Tibial nerve (tissue), 4 donors: ENCODE measurements at regions not wholly inside any gene's neighbourhood (a gene's known extent, or its start where the extent isn't known, plus 50 kb on each side); places are given as distances from the start of the nearest gene placed in this dataset.

Experiments used
- DNase-seq, 2 donors: peaks; one replicate each; pipeline ENCODE4 v3.0.0-alpha.2; 2019; ENCODE audit warnings: low spot score in 2 of 2
- H3K27ac ChIP-seq, 4 donors: fragments of 200-600 bp; sonication (generic) in 3 of 4; one replicate each; pipeline ENCODE4 v1.5.1; 2017 to 2019; ENCODE audit warnings: mild to moderate bottlenecking in 1 of 4
- H3K27me3 ChIP-seq, 2 donors: fragments of 200-600 bp; sonication (generic) in 1 of 2; one replicate each; pipeline versions ENCODE4 v1.5.1 to v1.6.0; 2017 to 2019
- H3K36me3 ChIP-seq, 3 donors: fragments of 200-600 bp; sonication (generic); one replicate each; pipeline ENCODE4 v1.5.1; 2018 to 2019
- H3K4me1 ChIP-seq, 4 donors: fragments of 200-600 bp; sonication (generic) in 3 of 4; one replicate each; pipeline ENCODE4 v1.5.1; 2017 to 2019
- H3K4me3 ChIP-seq, 4 donors: fragments of 200-600 bp; sonication (generic) in 3 of 4; one replicate each; pipeline ENCODE4 v1.5.1; 2017 to 2019; ENCODE audit warnings: mild to moderate bottlenecking in 1 of 4, moderate library complexity in 1 of 4
- H3K9me3 ChIP-seq, 4 donors: fragments of 200-600 bp; sonication (generic) in 3 of 4; one replicate each; pipeline ENCODE4 v1.5.1; 2017 to 2019
- CTCF ChIP-seq, 5 experiments: fragments of 200-600 bp in 3 of 5; fragments of 450-650 bp in 2 of 5; sonication (generic) in 3 of 5; IDR thresholded peaks; one replicate each; pipeline ENCODE4 v1.5.1; 2016 to 2019; ENCODE audit warnings: antibody characterized with exemption in 5 of 5, mild to moderate bottlenecking in 3 of 5, moderate library complexity in 2 of 5
- EP300 ChIP-seq, 2 donors: sonication (generic); formaldehyde crosslinking; IDR thresholded peaks; one replicate each; pipeline ENCODE4 v1.6.1; 2017; ENCODE audit warnings: antibody characterized with exemption in 2 of 2, mild to moderate bottlenecking in 1 of 2
- POLR2A ChIP-seq, 2 donors: fragments of 450-650 bp; IDR thresholded peaks; one replicate each; pipeline ENCODE4 v1.6.1; 2017; ENCODE audit warnings: antibody characterized with exemption in 2 of 2, mild to moderate bottlenecking in 2 of 2, moderate library complexity in 2 of 2
- WGBS, 2 donors: methylation state at CpG; one replicate each; pipeline ENCODE4 v1.1.5; 2018; 5-methylcytosine and 5-hydroxymethylcytosine counted together

- no peak for DNase-seq
- Histone ChIP-seq H3K27ac (no peak overlapping the region), H3K36me3 (no peaks in the 10 kb centered on the region), H3K4me1 (no peaks in the 10 kb centered on the region), H3K9me3 (no peaks in the 10 kb centered on the region), H3K27me3 (no peaks in the 10 kb centered on the region), H3K4me3 (no peak overlapping the region)
- WGBS, 2 donors = 67 to 97% methylated on average over 1 of the region's 1 CpG
- TF ChIP-seq POLR2A (IDR thresholded peaks at IDR 0.05) = no peak
- no peak for TF ChIP-seq EP300 (IDR thresholded peaks at IDR 0.05)
- TF ChIP-seq CTCF (IDR thresholded peaks at IDR 0.05) = no peak
Measured at GRCh38 chr1:58331156-58331555, 215.4 kb downstream of the OMA1 start.

- H3K36me3 ChIP-seq = peaks cover 0 to 10% (median 0%) of the 10 kb centered on the region in 3 donors
- no peak for DNase-seq
- H3K4me1 ChIP-seq = no peaks in the 10 kb centered on the region
- peaks cover 0 to 14% (median 0%) of the 10 kb centered on the region in 4 donors for H3K9me3 ChIP-seq
- TF ChIP-seq CTCF (IDR thresholded peaks at IDR 0.05) = no peak
- TF ChIP-seq EP300 (IDR thresholded peaks at IDR 0.05) = no peak
- TF ChIP-seq POLR2A (IDR thresholded peaks at IDR 0.05) = no peak
- H3K4me3 ChIP-seq = no peak overlapping the region
- H3K27ac ChIP-seq = no peak overlapping the region
- 57 to 68% methylated on average over 6 of the region's 6 CpGs for WGBS, 2 donors
- H3K27me3 ChIP-seq = no peaks in the 10 kb centered on the region
Measured at GRCh38 chr1:58325866-58326265, 220.7 kb downstream of the OMA1 start.

GRCh38 chr1:58324558-58324957 lies 222.0 kb downstream of the OMA1 start:
- Histone ChIP-seq H3K36me3 (peaks cover 0 to 13% (median 0%) of the 10 kb centered on the region in 3 donors), H3K4me3 (no peak overlapping the region), H3K9me3 (peaks cover 0 to 16% (median 0%) of the 10 kb centered on the region in 4 donors), H3K27ac (no peak overlapping the region), H3K27me3 (no peaks in the 10 kb centered on the region), H3K4me1 (no peaks in the 10 kb centered on the region)
- TF ChIP-seq EP300 (IDR thresholded peaks at IDR 0.05) (no peak), POLR2A (IDR thresholded peaks at IDR 0.05) (no peak), CTCF (IDR thresholded peaks at IDR 0.05) (no peak)
- WGBS, 2 donors = 78 to 80% methylated on average over 2 of the region's 2 CpGs
- DNase-seq = no peak

GRCh38 chr1:58318157-58319005 lies 228.1 kb downstream of the OMA1 start:
- TF ChIP-seq CTCF (IDR thresholded peaks at IDR 0.05) (no peak), POLR2A (IDR thresholded peaks at IDR 0.05) (no peak), EP300 (IDR thresholded peaks at IDR 0.05) (no peak)
- 62% methylated on average over 6 of the region's 6 CpGs for WGBS, 2 donors
- peaks cover 0 to 16% (median 0%) of the 10 kb centered on the region in 4 donors for H3K9me3 ChIP-seq
- no peaks in the 10 kb centered on the region for H3K27me3 ChIP-seq
- no peaks in the 10 kb centered on the region for H3K4me1 ChIP-seq
- no peak overlapping the region for H3K27ac ChIP-seq
- no peak overlapping the region for H3K4me3 ChIP-seq
- no peak for DNase-seq
- peaks cover 0 to 13% (median 0%) of the 10 kb centered on the region in 3 donors for H3K36me3 ChIP-seq

GRCh38 chr1:58317694-58318093 lies 228.8 kb downstream of the OMA1 start:
- H3K36me3 ChIP-seq = peaks cover 0 to 13% (median 0%) of the 10 kb centered on the region in 3 donors
- H3K4me1 ChIP-seq = no peaks in the 10 kb centered on the region
- H3K27ac ChIP-seq = no peak overlapping the region
- no peak for DNase-seq
- H3K9me3 ChIP-seq = peaks cover 0 to 16% (median 0%) of the 10 kb centered on the region in 4 donors
- 100% methylated on average over 1 of the region's 1 CpG for WGBS, 2 donors
- H3K4me3 ChIP-seq = no peak overlapping the region
- H3K27me3 ChIP-seq = no peaks in the 10 kb centered on the region
- no peak for TF ChIP-seq POLR2A (IDR thresholded peaks at IDR 0.05)
- TF ChIP-seq CTCF (IDR thresholded peaks at IDR 0.05) = no peak
- TF ChIP-seq EP300 (IDR thresholded peaks at IDR 0.05) = no peak
